Right lobe of liver (tissue), 6 donors: ENCODE measurements at regions not wholly inside any gene's neighbourhood (a gene's known extent, or its start where the extent isn't known, plus 50 kb on each side); places are given as distances from the start of the nearest gene placed in this dataset.

ENCODE experiments used
- ATAC-seq, 4 donors: fragments of 200-7000 bp; cut with Tn5 transposase; one replicate each; pipeline ENCODE4 v1.9.1; 2020; ENCODE audit warnings: mild to moderate bottlenecking in 4 of 4, moderate library complexity in 4 of 4
- DNase-seq, 3 donors: peaks; one replicate each; pipeline ENCODE4 v3.0.0-alpha.2; 2020
- H3K27ac ChIP-seq, 3 donors: fragments of 200-600 bp; one replicate each; pipeline ENCODE4 v1.8.0; 2022
- H3K27me3 ChIP-seq, 2 donors: fragments of 200-600 bp; one replicate each; pipeline ENCODE4 v1.8.0; 2022
- H3K36me3 ChIP-seq, 4 donors: fragments of 200-600 bp; sonication (generic) in 1 of 4; one replicate each; pipeline versions ENCODE4 v1.5.1 to v1.8.0; 2017 to 2022; ENCODE audit warnings: control low read depth in 1 of 4
- H3K4me1 ChIP-seq, 4 donors: fragments of 200-600 bp; sonication (generic) in 1 of 4; one replicate each; pipeline versions ENCODE4 v1.5.1 to v1.8.0; 2017 to 2022; ENCODE audit warnings: control low read depth in 1 of 4
- H3K4me3 ChIP-seq, 3 donors: fragments of 200-600 bp; one replicate each; pipeline ENCODE4 v1.8.0; 2022
- H3K9me3 ChIP-seq, 4 donors: fragments of 200-600 bp; sonication (generic) in 1 of 4; one replicate each; pipeline versions ENCODE4 v1.5.1 to v1.8.0; 2017 to 2022; ENCODE audit warnings: control low read depth in 1 of 4
- CTCF ChIP-seq, 4 donors: fragments of 200-600 bp in 3 of 4; fragments of 450-650 bp in 1 of 4; IDR thresholded peaks; one replicate each; pipeline versions ENCODE4 v1.5.1 to v1.8.0; 2016 to 2022; ENCODE audit warnings: antibody characterized with exemption in 4 of 4, mild to moderate bottlenecking in 2 of 4
- POLR2A ChIP-seq: fragments of 450-650 bp; IDR thresholded peaks from one replicate; pipeline ENCODE4 v1.6.1; 2017; ENCODE audit warnings: antibody characterized with exemption, mild to moderate bottlenecking
- WGBS: methylation state at CpG from one replicate; pipeline ENCODE4 v1.1.6; 2018; ENCODE audit warnings: low coverage, low lambda C conversion rate; ENCODE audit not compliant: insufficient coverage; ENCODE audit errors: missing lambda C conversion rate; 5-methylcytosine and 5-hydroxymethylcytosine counted together
- intact Hi-C, 2 donors: fragments of 100-400 bp; cut with DNase I; formaldehyde crosslinking; loops; one replicate each; pipeline versions ENCODE4 v1.11.2 to v1.14.1; 2022
- donor health status: DM: no; HTN: yes; CAD: no.
- donor health status: DM: no; HTN: no; CAD: no.
- donor health status: DM: no; HTN: no; CAD: no.
- donor health status: DM: no; HTN: yes; CAD: no.
- donor health status: DM: no; HTN: yes; CAD: no.

GRCh38 chr9:84438391-84438790 lies 97.8 kb upstream of the SLC28A3 start:
- no peaks in the 10 kb centered on the region for H3K36me3 ChIP-seq
- H3K27ac ChIP-seq: no peak overlapping the region
- H3K4me1 ChIP-seq: no peaks in the 10 kb centered on the region
- TF ChIP-seq POLR2A: no peak
- no peak for TF ChIP-seq CTCF (IDR thresholded peaks at IDR 0.05)
- ATAC-seq (no peak), DNase-seq (no peak)
- intact Hi-C loops: no loop called here
- H3K4me3 ChIP-seq: no peak overlapping the region
- H3K27me3 ChIP-seq: no peaks in the 10 kb centered on the region
- no peaks in the 10 kb centered on the region for H3K9me3 ChIP-seq
- WGBS: 69% methylated on average over 1 of the region's 1 CpG

DNA sequence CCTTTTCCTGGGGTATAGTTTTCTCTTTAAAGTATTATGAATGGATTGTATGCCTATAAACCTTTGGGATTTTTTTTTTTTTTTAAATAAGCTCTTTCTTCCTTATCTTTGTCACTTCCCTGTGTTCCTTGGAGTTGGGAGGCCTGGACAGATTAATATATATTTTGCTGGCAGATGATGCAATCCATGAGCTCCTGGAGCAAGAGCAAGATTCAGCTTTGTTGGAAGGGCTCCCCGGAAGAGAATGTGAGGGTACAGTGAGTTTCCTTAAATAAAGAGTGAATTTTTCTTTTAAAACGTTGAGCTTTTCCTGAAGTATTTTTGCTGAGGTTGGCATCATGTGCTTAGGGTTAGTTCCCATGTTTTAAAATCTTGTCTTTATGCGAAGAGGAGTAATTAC lies 98.7 kb upstream of the SLC28A3 start:
- TF ChIP-seq POLR2A (no peak), CTCF (IDR thresholded peaks at IDR 0.05) (no peak)
- Histone ChIP-seq H3K4me3 (no peak overlapping the region), H3K9me3 (no peaks in the 10 kb centered on the region), H3K36me3 (no peaks in the 10 kb centered on the region), H3K27ac (no peak overlapping the region), H3K27me3 (no peaks in the 10 kb centered on the region), H3K4me1 (no peaks in the 10 kb centered on the region)
- peak in 1 of 4 donors; percentile 13 for ATAC-seq
- intact Hi-C loops: no loop called here
- 55% methylated on average over 3 of the region's 3 CpGs for WGBS
- no peak for DNase-seq

- WGBS: 62% methylated on average over 6 of the region's 6 CpGs
- H3K27ac ChIP-seq: no peak overlapping the region
- H3K4me3 ChIP-seq: no peak overlapping the region
- H3K4me1 ChIP-seq: no peaks in the 10 kb centered on the region
- ATAC-seq (no peak), DNase-seq (no peak)
- TF ChIP-seq CTCF (IDR thresholded peaks at IDR 0.05) (no peak), POLR2A (no peak)
- no peaks in the 10 kb centered on the region for H3K36me3 ChIP-seq
- H3K27me3 ChIP-seq: no peaks in the 10 kb centered on the region
- intact Hi-C loops: no loop called here
- H3K9me3 ChIP-seq: no peaks in the 10 kb centered on the region
Observed at GRCh38 chr9:84442712-84443111, 102.2 kb upstream of the SLC28A3 start.

- no peak overlapping the region for H3K27ac ChIP-seq
- H3K4me1 ChIP-seq: no peaks in the 10 kb centered on the region
- TF ChIP-seq CTCF (IDR thresholded peaks at IDR 0.05): no peak
- TF ChIP-seq POLR2A: no peak
- ATAC-seq: no peak
- no peaks in the 10 kb centered on the region for H3K27me3 ChIP-seq
- whole genome bisulfite sequencing: 65% methylated on average over 4 of the region's 5 CpGs
- no peak overlapping the region for H3K4me3 ChIP-seq
- no peaks in the 10 kb centered on the region for H3K36me3 ChIP-seq
- no peaks in the 10 kb centered on the region for H3K9me3 ChIP-seq
- no peak for DNase-seq
- intact Hi-C loops: no loop called here
Observed at GRCh38 chr9:84445737-84446136, 105.2 kb upstream of the SLC28A3 start.

- 100% methylated on average over 2 of the region's 2 CpGs for WGBS
- no peaks in the 10 kb centered on the region for H3K27me3 ChIP-seq
- TF ChIP-seq CTCF (IDR thresholded peaks at IDR 0.05): no peak
Observed at GRCh38 chr9:84447305-84447704, 106.7 kb upstream of the SLC28A3 start.

More at GRCh38 chr9:84447305-84447704, 106.7 kb upstream of the SLC28A3 start:
- no peaks in the 10 kb centered on the region for H3K9me3 ChIP-seq
- DNase-seq: no peak
- intact Hi-C loops: no loop called here
- no peak for ATAC-seq
- no peak overlapping the region for H3K4me3 ChIP-seq
- H3K36me3 ChIP-seq: no peaks in the 10 kb centered on the region
- H3K27ac ChIP-seq: no peak overlapping the region
- no peaks in the 10 kb centered on the region for H3K4me1 ChIP-seq
